Nucleus accumbens (tissue), 56 donors: ENCODE measurements at regions not wholly inside any gene's neighbourhood (a gene's known extent, or its start where the extent isn't known, plus 50 kb on each side); places are given as distances from the start of the nearest gene placed in this dataset.

Source experiments
- DNase-seq, 56 donors: peaks; one replicate each; lab custom pipeline; 2025; lab: John Stamatoyannopoulos, UW

DNA sequence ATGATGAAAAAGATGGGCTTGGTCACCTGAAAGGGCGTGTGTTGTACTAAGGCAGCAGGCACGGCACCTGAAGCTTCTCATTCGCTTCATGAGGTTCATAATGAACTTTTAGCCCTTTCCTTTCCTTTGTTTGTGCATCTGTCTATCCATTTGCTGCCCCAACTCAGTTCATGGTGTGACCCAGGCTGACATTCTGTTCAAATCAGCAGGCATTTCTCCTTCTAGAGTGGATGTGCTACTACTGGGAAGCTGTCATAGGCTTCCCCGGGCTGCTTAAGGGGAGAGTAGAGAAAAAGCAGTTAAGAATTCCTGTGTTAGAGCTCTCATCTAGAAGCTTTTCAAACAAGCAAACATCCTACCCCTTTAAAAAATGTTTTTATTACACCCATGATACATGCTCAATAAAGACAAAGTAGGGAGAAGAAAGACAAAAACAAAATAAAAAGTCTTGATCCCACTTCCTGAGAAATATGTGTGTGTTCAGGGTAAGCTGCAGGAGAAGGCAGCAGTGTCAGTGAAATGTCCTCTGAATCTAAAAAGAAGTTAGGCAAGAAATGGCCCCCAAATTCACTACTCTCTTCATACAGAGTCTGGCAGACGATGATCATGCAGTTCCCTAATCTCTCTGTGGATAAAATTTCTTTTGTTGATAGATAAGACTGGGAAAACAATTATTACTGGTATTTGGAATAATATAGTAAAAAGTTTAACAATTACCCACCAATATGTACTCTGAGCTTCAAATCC, 136.9 kb upstream of the PFN2 start:
- DNase-seq: no peak

DNA sequence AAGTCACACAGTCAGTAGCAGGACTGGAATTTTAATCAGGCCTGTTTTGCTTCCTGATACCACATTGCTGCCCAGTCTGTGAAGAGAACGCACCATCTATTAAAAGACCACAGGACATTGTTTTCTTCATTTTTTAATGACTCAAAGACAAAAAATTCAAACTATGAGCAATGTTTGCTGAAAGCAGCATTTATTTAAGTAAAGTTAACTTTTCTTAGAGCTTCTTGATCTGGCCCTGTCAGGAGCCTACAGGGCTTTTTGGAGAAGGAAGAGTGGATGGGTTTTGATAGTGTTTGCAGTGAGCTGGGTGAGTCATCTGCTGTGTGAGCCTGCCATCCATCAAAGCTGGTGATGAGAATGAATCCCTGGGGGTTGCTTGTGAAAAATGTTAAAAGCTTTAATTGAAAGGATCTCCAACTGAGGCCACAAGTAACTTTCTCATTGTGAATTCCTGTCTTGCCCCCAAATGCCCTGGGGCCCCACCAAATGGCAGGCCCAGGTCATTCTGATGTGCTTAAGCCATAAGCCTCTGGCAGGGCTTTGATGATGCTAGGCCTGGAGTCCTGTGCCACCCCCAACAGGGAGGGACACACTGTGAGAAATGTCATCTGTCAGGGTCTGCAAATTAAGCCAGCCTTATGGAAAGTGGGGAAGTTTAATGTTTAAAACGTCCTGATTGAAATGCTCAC, 136.2 kb upstream of the PFN2 start:
- peak in 3 of 56 donors; percentile 4 to 12 (median 10) for DNase-seq

GRCh38 chr3:150105886-150106612, 135.4 kb upstream of the PFN2 start:
- DNase-seq: no peak

GRCh38 chr3:150105025-150105424, 134.3 kb upstream of the PFN2 start:
- DNase-seq: no peak

GRCh38 chr3:150104564-150104963, 133.9 kb upstream of the PFN2 start:
- no peak for DNase-seq

GRCh38 chr3:150101016-150101415, 130.3 kb upstream of the PFN2 start:
- DNase-seq: no peak

DNA sequence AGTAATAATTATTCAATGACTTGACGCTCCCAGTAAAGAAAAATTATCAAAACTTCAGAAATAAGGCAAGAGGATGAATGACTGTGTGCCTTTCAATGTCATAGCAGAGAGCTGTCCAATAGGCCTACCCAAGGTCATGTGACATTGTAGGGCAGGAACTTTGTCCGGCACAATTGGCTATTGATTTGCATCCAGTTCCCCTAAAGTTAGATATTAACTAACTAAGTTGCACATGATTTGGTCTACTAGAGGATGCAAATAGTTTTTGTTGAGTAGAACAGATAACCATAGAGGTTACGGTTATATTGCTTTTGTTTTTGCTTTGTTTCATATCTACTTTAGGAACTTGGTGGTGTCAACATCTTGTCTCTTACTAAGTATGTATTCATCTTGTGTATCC, 127.9 kb upstream of the PFN2 start:
- DNase-seq: no peak

DNA sequence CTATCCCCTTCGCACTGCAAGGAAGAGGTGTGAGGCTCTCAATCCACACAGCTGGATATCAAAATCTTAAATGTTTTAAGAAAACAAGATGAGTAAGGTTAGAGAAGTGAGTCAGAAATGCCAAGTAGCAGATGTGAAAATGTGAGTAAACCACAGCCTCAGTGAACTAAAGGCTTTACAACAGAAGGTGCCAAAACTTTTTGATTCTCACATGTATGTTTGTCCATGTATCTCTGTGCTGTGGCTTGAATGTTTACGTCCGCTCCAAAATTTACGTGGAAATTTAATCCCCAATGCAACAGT, 126.8 kb upstream of the PFN2 start:
- no peak for DNase-seq

DNA sequence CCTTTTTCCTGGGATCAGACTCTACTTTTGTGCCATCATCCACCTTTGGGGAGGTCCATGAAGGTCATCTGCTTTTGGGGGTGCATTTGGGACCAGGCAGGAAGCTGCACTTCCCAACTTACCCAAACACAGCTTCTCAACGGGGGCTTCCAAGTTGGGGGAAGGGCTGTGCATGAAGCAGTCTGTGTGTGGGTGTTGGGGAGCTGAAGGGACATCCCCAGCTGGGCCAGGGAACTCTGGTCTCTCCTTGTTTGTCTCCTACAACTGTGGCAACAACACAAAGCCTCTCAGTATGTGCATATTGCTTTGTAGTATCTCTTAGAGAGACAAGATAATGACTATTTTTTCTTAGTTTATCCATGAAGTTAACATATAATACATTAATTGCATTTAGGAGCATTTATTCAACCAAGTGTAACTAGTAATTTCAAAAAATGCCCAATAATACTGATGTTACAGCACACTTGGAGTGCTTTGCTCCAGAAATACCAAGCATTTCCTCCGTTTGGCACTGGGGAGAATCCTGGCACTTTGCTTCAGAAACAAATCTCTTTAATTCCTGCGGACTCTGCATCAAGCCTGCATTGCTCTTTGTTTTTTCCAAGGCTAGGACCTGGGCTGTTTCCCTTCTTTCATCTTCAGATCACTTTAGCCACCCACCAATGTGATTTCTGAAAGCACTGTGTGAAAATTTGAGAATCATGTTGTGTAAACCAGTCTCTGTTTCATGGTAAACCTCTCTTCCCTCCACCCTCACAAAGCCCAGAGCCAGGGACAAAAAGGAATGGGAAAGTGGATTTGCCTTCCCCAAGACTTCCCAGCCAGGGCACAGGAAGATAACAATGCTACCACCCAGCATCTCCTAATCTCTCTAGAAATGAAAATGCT, 126.2 kb upstream of the PFN2 start:
- no peak for DNase-seq

DNA sequence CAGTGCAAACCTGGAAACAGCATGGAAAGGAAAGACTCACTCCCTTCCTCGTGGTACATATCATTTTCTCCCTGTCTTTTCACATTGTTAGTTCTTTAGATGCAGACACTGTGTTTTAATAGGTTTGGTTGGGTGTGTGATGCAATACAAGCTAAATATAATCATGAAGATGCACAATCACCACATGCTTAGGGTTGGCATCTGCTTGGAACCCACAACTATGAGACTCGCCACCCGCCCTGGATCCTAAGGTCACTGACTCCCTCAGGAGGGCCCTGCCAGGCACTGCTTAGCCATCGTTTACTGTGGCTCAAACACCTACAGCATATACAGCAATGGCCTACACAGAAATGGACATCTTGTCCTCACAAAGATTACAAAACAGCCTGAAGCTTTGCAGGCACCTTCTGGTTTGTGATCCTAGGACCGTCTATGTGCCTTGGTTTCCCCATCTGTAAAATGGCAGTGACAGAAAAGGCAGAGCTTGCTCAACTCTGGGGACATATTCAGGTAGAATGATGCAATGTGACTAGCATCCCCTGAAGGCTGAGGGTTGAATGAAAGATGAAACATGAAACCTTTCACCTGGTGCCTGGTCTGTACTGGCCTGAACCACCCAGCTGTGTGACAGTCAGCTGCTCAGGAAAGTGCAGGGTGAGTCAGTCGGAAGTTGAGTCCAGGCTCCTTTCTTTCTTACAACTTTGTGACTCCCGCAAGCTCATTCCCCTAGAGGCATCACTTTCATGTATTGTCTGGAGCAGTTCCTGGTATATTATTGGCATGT, 123.6 kb upstream of the PFN2 start:
- no peak for DNase-seq

GRCh38 chr3:150091626-150092025, 120.9 kb upstream of the PFN2 start:
- no peak for DNase-seq

- DNase-seq: no peak
Observed at GRCh38 chr3:150090877-150091276, 120.2 kb upstream of the PFN2 start.

DNA sequence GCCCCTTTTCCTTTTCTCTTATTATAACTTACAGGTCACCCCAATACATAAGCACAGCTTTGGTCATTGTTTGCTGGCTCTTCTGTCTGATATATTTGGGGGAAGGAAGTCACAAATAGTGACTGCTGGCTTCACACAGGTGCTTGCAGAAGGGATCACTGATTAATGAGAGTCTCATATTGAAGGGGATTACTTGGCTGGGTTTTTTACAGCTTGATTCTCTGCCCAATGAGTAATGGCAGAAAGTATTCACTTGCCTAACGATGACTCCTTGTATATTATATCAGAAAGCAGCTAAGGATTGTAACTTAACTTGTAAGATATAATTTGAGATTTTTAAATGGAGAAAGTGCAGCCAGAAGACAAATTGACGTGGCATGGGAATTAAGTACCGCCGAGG, 119.3 kb upstream of the PFN2 start:
- no peak for DNase-seq

DNA sequence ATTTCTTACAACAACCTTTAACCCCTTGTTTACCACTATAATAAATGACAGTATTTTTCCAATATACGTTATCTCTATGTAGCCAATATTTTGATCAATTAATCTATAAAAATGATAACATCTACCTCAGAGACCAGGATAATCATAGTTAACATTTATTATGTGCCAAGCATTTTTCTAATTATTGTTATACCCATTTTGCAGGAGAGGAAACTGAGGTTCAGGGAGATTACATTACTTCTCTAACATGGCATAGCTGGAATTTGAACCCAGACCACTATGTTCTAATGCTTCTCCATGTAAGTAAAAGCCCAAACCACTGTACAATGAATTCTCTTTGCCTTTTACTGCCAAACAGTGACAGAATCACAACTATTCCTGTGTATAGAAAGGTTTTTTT, 113.4 kb upstream of the PFN2 start:
- DNase-seq: no peak

DNA sequence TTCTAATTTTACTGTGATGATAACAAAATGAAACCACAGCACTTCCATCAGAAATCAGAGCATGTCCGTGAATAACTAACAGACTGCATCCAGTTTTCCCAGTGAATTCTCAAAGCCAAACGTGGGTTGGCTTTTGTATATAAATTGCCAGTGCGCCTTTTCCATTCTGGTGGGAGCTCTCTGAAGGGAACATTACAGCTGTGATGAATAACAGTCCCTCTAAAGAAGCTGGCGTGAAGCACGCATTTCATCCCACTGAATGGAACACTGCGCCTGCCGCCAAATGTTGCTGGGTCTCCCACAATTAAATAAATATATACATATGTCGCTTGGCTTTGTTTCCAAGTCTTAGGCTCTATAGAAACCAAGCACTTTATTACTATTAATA, 113.0 kb upstream of the PFN2 start:
- DNase-seq: peak in 3 of 56 donors; percentile 3 to 25 (median 23)

- no peak for DNase-seq
Observed at GRCh38 chr3:150082898-150083654, 112.4 kb upstream of the PFN2 start.

- no peak for DNase-seq
Observed at GRCh38 chr3:150081084-150081483, 110.4 kb upstream of the PFN2 start.

DNA sequence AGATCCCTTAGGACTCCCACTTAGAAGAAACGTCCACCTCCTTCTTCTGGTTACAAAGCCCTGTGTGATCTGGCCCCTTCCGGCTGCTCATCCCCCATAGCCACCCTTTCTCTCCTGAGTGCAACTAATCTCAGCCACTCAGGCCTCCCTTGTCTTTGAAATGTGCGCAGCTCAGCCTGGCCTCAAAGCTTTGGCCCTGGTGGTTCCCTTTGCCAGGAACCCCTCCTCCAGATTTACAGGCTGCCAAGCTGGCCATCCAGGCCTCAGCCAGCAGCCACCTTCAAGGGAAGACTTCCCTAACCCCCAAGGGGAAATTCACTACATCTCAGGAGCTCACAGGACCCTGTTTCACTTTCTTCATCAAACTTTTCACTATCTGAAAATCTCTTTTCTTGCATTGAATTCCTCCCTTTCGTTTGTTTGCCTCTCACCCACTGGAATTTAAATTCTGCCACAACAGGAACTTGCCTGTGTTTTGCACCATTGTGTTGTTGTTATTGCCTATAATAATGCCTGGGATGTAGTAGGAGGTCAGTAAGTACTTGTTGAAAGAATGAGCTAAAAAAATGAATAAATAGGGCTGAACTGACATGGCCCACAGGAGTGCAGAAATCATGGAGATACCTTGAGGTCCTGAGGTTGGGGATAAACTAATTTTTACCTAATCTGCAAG, 109.5 kb upstream of the PFN2 start:
- DNase-seq: peak in 6 of 56 donors; percentile 3 to 24 (median 14)
